ENCODE measurements at regions not wholly inside any gene's neighbourhood (a gene's known extent, or its start where the extent isn't known, plus 50 kb on each side); places are given as distances from the start of the nearest gene placed in this dataset.
"Not testable (repeated sequence)": the region's sequence is repeated elsewhere in the genome, so short reads cannot be mapped to it uniquely, and the experiment has no call there.

DNA sequence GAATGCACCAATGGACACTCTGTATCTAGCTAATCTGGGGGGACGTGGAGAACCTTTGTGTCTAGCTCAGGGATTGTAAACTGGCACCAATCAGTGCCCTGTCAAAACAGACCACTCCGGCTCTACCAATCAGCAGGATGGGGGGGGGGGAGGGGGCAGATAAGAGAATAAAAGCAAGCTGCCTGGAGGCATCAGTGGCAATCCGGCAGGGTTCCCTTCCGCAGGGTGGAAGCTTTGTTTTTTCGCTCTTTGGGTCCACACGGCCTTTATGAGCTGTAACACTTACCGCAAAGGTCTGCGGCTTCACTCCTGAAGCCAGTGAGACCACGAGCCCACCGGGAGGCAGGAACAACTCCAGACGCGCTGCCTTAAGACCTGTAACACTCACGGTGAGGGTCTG lies 827.1 kb downstream of the PLOD2 start:
- no peak for DNase-seq

DNA sequence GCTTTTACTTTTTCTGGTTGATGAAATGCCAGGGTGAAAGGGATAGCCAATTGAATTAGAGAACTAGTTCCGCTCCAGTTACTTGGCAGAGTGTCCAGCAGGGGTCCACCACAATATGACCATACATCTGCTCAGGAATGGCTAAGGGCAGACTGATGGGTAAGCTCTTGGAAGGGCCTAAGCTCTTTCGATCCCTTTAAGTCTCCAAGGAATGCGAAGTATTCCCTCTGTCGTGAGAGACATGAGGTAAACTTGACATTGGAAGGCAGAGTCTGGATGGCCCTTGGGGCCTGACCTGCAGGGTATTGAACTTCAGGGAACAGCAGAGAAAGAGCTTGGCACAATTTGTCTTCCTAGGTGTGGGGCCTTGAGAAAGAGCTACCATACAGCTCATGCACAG lies 805.8 kb downstream of the PLOD2 start:
- DNase-seq, result no peak

DNA sequence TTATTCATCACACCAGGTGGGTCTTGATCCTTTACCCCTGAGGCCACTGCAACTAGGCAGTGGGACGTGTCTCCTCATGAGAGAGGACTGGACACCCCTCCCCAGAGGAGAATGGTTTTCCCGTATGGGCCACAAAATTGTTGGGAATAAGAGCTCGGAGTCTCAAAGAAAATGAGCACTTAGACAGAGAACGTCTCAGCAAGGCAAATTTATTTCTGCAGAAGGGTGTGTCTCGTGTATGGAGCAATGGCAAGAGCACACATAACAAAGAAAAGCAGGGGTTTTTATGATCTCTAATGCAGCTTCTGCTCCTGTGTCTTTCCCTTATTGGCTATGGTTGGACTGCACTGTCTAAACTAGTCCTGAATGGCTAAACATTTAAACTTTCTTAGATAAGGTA lies 803.5 kb downstream of the PLOD2 start:
- no peak for DNase-seq

DNA sequence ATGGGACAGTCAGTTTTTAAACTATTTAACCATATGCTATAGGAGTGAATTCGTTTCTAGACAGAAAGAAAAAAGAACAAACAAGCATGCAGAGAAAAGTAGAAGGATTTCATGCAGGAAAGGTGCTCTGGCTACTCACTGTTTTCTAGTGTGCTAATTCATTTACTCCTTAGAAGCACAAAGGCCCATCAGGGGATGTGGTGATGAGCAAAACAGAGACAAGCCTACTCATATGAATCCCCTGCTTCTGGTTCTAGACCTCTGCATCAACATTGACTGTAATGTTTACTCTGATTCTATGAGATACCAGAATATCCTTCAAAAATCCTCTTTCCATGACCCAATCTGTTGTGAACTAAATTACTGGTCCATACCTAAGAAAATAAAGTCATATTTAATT lies 801.9 kb downstream of the PLOD2 start:
- no peak for DNase-seq

DNA sequence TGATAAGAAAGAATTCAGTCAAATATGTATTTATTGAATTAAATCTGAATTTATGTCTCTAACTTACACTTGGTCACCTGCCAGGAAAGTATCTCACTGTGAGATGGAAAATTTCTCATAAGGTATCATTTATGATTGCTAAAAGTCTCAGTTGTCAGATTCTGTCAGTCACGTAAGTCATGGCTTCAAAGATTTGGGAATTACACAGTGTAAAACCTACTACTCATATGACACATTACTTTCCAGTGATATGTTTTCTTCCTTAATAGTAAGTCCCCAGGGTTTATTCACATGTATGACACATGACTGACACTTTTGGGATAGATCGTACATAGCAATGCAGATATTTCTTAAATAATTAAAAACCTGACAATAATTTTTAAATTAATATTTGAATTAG lies 792.2 kb downstream of the PLOD2 start:
- no peak for DNase-seq

DNA sequence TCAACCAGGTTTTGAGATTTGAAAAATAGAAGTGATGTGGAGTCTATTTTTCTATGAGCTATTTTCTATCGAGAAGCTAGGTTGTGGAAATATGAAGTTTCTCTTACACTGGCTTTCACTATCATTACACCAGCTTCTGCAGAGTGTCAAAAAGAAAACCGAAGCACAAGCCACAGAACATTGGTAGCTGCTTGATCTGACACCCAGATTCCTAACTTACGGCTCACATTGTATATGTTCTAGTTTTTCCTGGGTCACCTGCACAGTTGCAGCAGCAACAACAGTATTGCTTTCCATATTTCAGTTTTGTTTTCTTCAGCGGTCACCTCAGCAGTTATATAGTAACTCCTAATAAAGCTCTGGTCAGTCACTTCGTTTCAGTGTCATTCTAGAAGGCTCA lies 790.1 kb downstream of the PLOD2 start:
- no peak for DNase-seq

DNA sequence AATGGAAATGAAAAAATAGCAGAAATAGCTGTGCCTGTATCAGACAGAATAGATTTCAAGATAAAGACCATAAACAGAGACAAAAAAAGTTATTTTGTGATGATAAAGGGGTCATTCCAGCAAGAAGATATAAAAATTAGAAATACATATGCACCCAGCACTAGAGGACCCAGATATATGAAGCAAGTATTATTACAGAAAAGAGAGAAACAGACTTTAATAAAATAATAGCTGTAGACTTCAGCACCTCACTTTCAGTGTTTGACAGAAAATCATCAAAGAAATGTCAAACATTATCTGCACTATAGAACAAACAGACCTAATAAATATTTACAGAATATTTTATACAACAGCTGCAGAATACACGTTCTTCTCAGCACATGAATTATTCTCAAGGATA lies 783.7 kb downstream of the PLOD2 start:
- DNase-seq, result no peak

DNA sequence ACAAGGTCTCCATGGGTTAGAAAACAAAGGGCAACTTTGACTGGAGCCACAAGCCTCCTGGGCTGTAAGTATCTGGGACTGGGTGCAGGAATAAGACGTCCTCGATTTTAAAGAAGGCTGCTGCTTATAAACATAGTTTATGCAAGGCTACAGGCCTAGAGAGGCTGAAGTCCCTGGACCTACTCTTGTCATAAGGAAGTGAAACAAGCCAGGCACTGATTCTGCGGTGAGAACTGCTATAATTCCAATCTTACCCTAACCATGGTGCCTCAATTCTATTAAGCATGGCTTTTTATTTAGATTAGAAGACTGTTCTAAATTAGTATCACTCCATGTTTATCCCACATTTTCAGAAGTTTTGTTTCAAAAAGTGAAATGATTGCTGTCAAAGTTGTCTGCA lies 777.6 kb downstream of the PLOD2 start:
- no peak for DNase-seq

DNA sequence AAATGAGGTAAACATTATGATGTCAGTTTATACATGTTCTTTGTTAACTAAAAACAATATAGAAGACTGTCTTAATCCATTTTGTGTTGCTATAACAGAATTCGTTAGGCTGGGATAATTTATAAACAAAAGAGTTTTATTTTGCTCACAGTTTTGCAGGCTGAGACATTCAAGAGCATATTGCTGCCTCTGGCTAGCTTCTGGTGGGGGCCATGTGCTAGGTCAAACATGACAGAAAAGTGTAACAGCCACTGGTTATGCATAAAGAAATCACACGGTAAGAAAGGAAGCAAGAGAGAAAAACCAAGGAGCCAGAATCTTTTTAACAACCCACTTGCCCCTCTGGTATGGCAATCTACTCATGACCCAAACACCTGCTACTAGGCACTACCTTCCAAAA lies 776.7 kb downstream of the PLOD2 start:
- no peak for DNase-seq

DNA sequence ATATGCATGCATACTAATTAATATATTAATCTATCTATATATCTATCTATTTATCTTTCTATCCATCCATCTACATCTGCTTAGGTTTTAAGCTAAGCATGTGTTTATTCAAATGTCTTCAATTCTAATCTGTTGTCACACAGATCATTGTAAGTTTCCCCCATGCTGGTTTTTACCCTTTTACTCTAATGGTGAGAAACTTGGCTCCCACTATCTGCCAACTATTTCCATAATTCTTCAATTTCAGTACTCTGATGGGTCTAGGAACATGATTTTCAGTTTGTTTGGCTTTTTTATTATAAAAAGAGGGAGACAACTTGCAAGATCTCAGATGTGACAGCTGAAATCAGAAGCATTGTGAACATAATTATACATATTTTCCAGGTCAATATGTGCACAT lies 773.8 kb downstream of the PLOD2 start:
- DNase-seq, result no peak

DNA sequence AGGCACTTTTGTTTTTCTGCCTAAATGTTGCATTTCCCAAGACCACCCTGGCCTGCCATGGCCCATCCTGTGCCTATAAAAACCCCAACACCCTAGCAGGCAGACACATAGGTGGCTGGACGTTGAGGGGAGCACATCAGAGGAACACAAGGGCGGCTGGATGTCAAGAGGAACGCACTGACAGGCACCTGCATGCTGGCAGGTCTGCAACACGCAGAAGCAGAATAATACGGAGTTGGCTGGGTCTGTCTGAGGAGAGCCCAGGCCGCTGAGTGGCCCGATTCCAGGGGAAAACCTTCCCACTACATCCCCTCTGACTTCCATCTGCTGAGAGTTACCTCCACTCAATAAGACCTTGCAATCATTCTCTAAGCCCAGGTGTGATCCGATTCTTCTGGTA lies 765.6 kb downstream of the PLOD2 start:
- DNase-seq, result no peak

DNA sequence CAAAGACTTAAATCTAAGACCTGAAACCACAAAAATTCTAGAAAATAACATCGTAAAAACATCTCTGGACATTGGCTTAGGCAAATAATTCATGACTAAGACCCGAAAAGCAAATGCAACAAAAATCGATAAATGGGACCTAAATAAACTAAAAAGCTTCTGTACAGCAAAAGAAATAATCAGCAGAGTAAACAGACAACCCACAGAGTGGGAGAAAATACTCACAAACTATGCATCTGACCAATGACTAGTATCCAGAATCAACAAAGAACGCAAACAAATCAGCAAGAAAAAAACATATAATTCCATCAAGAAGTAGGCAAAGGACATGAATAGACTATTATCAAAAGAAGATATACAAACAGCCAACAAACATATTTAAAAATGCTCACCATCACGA lies 749.4 kb downstream of the PLOD2 start:
- no peak for DNase-seq

DNA sequence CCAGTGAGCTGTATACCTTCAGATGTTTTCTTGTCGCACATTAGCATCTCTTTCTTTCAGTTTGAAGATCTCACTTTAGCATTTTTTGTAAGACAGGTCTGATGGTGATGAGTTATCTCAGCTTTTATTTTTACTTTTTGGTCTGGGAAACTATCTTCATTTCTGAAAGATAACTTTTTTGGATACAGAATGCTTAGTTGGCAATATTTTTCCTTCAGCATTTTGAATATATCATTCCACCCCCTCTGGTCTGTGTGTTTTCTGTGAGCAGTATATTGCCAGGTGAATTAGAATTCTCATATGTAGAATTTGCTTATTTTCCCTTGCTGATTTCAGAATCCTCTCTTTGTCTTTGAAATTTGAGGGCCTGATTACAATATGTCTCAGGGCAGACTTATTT lies 743.3 kb downstream of the PLOD2 start:
- no peak for DNase-seq

DNA sequence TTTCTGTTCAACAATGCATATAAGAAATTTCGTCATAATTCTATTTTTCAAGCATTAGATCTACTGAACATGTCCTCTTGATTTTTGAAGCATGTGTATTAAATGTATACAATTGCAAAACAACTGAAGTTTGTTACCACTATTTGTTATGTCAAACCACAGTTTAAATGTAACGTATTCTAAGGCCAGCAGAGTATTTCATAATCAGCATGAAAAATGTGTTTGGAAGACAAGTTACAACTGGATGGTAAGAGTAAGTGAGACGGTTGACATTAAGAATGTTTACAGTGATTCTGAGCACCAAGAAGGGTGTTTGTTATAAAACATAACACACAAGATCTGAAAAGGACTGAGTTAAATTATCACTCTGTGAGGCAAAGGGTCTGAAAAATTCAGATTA lies 738.4 kb downstream of the PLOD2 start:
- no peak for DNase-seq

DNA sequence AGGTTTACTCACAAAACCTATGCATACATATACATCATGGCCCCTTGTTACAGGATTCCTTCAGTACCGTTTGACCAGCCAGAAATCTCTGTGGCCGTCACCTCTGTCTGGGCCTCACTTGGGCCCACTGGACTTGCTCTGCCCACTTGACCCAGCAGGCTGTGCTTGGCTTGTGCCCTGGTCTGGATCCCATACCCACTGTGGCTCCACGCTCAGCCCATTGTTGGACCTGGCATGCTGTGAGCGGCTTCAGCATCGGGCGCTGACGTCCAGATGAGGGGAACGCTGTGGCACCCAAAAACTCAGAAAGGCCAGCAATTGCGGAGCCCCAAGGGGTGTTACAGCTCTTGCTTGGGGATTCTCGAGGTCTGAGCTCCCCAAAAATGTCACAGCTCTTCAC lies 733.6 kb downstream of the PLOD2 start:
- no peak for DNase-seq

DNA sequence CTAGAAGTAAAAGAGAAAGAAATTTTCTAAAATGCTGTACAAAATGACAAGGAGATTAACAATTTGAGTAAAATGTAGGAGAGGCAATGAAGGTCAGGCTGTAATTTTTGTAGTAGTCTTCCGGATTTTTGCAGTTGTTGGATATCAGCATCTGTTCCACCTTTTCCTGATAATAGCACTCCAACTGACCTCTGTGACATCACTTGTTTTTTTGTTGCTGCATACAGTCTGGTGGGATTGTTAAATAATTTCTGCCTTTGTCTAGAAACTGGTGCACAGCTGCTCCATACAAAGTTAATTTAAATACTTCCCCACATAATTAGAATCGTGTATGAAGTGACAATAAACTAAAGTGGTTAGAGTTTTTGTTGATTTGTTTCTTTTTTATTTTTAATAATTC lies 731.4 kb downstream of the PLOD2 start:
- no peak for DNase-seq

DNA sequence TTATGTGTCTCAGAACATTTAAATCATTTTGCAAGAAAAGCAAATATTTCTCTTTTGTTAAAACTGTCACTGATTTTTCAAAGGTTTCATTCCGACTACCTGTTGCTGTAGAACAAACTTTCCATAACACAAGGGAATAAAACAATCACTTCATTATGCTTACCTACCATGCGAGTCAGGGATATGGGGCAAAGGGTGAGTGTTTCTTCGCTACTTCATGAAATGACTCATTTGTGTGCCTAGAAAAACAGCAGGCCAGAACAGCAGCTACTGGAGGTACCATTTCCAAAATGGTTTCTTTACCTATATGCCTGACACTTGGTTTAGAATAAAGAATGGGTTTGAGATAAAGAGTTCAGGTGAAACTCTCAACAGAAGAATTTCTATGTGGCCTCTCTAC lies 712.5 kb downstream of the PLOD2 start:
- no peak for DNase-seq

DNA sequence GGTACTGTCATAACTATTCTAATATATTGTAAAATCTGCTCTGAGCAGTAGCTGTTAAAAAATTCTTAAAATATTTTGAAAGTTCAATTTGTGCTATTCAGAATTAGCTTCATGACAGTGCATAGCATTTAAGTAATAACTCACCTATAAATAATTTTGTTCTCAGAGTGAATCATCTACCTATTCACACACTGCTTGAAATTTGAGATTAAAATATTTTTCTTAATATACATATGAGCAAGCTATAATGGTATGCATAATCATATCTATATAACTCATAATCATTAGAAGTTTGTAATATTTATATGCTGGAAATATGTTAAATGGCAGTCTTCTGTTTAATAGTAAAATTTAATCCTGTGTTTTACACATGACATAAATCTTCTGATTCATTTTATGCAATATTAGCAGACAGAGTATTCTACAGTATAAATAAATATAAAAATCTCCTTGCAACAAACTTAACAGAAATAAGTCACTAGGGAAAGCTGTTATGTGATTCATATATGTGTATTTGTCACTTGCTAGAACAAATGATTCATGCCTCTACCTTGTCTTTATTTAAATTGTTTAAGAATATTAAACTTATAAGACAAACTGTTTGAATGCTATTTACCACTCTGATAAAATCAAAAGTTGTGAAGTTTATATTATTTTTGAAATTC lies 710.8 kb downstream of the PLOD2 start:
- DNase-seq, result no peak

DNA sequence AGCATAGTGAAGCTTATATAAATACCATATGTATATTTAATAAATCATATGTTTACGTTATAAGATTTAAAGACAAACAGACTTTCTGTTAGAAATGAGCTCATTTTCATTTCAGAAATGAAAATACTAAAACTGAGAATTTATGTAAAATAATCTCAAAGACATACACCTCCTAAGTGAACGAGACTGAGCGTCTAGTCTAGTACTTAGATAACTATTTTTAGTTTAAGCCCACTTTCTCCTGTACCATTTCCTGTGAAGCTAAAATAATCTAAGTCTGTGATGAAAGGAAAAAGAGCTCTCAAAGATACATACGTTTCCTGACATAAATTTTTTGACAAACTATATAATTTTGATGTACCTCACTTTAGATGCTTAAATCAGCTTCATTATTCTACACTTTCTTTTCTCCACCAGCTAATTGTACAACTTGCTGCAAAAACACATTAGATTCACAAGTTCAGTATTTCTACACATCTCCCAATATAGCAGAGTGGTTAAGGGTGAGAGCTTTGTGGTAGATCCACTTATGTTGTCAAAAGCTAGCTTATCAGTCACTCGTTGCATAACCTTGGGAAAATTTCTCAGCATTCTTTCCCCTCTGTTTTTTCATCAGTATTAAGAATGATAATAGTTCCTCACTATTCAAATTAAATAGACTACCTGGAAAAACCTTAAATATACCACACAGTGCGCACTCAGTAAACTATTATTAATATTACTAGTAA lies 703.0 kb downstream of the PLOD2 start:
- DNase-seq, result no peak

DNA sequence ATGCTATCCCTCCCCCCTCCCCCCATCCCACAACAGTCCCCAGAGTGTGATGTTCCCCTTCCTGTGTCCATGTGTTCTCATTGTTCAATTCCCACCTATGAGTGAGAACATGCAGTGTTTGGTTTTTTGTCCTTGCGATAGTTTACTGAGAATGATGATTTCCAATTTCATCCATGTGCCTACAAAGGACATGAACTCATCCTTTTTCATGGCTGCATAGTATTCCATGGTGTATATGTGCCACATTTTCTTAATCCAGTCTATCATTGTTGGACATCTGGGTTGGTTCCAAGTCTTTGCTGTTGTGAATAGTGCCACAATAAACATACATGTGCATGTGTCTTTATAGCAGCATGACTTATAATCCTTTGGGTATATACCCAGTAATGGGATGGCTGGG lies 701.3 kb downstream of the PLOD2 start:
- not testable (repeated sequence) for DNase-seq

DNA sequence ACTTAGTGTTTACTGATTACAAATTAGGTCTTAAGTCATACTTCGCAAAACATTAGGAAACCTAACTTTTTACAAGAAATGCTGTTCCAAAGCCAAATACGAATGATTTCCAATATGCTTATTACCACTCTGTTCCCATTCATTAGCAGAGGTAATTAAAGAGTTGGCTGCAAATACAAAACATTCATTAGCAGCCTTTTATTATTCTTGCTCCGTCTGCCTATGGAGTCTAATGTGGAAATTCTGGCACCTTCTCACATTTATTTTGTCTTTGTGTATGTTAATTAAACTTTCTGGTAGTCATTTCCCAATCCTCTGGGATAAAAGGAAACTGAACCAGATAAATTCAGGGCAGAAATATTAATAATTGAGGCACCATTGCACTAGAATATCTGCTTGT lies 689.0 kb downstream of the PLOD2 start:
- no peak for DNase-seq

DNA sequence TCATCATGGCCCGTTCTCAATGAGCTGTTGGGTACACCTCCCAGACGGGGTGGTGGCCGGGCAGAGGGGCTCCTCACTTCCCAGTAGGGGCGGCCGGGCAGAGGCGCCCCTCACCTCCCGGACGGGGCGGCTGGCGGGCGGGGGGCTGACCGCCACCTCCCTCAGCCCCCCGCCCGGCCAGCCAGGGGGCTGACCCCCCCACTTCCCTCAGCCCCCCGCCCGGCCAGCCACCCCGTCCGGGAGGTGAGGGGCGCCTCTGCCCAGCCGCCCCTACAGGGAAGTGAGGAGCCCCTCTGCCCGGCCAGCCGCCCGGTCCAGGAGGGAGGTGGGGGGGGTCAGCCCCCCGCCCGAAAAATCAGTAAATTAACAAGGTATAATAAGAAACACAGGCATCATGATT lies 678.2 kb downstream of the PLOD2 start:
- not testable (repeated sequence) for DNase-seq

DNA sequence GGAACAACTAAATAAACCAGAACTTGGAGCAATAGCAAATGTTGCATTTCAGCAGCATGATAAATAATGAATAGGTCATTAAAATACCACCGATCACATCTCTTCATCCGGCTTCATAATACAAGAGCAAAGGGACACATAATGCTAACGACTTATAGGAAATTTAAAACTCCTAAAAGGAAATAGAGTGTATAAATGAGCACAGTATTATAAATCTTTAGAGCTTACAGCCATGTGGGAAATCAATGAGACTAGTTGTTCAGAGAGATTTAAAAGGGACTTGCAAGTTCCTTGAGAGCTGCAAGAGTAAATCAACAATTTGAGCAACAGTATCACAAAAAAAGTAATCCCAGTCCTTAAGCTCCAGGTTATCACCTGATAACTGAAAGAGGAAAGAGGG lies 677.0 kb downstream of the PLOD2 start:
- no peak for DNase-seq

DNA sequence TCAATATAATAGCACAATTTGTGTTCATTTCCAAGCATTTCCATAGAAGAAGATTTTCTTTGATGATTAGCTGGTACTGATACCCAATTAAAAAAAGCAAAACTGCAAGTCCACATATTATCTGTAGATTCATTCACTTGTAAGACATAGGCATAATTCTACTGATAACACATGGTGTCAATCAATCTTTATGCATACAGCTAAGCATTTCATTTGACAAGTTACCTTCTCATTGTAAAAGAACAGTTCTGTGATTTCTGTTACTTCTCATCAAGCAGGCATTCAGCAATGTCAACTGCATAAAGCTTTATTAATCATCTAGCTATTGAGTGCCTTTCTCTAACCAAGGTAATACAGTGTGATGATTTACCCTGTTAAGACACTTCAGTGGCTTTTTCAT lies 672.0 kb downstream of the PLOD2 start:
- DNase-seq, result no peak

Data from NCI-H1930 (cell line).